ENCODE measurements at regions not wholly inside any gene's neighbourhood (a gene's known extent, or its start where the extent isn't known, plus 50 kb on each side); places are given as distances from the start of the nearest gene placed in this dataset.

DNA sequence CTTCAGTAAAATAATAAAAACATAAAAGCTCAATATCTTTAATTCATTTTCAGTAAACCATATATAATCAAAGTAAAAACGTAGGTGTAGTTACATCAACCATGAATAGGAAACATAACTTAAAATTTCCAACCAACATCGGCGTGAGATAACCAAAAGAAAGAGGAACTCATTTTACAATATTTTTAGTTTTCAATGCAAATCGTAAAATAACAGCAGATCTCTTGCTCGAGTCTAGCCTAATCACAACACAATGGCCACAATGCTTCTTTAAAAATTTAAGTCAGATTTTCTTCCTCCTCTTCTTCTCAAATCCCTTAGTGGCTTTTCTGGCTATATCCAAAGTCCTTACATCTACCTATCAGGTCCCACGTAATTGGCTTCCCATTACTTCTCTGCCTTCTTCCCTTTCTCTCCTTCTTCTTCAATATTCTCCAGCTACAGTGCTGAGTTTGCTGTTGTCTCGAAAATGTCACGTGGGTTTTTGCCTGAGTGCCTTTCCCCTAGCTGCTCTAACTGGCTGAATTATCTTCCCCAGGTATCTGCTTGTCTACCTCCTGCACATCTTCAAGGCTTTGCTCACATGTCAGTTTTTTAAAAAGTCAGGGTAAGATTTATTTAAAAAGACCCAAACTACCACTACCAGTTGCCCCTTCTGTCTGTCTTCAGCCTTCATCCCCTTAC, 90.9 kb upstream of the BANK1 start:
- Histone ChIP-seq H3K4me3 (ENCODE audit: low read depth in 1 of 2, low read length in 2 of 2) (no peak overlapping the region), H3K27ac (ENCODE audit: low read length) (no peak overlapping the region), H3K27me3 (ENCODE audit: insufficient read depth, low read length, poor library complexity) (no peaks in the 10 kb centered on the region), H3K4me2 (ENCODE audit: insufficient read depth, low read length) (no peak overlapping the region), H2AFZ (ENCODE audit: low read depth, low read length) (no peak overlapping the region), H3K9ac (ENCODE audit: low read depth, low read length) (no peak overlapping the region), H4K20me1 (ENCODE audit: insufficient read depth, low read length) (no peaks in the 10 kb centered on the region), H3K9me3 (ENCODE audit: insufficient read depth, low read length, severe bottlenecking) (no peaks in the 10 kb centered on the region), H3K4me1 (ENCODE audit: insufficient read depth, low read length) (no peaks in the 10 kb centered on the region), H3K79me2 (ENCODE audit: insufficient read depth, low read length) (no peaks in the 10 kb centered on the region), H3K36me3 (ENCODE audit: insufficient read depth, low read length) (no peaks in the 10 kb centered on the region)
- ATAC-seq (ENCODE audit: insufficient read depth, low read depth) (no peak), DNase-seq (no peak)
- TF ChIP-seq, protein P1, sequence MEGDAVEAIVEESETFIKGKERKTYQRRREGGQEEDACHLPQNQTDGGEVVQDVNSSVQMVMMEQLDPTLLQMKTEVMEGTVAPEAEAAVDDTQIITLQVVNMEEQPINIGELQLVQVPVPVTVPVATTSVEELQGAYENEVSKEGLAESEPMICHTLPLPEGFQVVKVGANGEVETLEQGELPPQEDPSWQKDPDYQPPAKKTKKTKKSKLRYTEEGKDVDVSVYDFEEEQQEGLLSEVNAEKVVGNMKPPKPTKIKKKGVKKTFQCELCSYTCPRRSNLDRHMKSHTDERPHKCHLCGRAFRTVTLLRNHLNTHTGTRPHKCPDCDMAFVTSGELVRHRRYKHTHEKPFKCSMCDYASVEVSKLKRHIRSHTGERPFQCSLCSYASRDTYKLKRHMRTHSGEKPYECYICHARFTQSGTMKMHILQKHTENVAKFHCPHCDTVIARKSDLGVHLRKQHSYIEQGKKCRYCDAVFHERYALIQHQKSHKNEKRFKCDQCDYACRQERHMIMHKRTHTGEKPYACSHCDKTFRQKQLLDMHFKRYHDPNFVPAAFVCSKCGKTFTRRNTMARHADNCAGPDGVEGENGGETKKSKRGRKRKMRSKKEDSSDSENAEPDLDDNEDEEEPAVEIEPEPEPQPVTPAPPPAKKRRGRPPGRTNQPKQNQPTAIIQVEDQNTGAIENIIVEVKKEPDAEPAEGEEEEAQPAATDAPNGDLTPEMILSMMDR (IDR thresholded peaks at IDR 0.05; ENCODE audit: borderline replicate concordance, extremely low read depth, low read length, poor library complexity, severe bottlenecking), result no peak
- no peak for TF ChIP-seq EZH2 (IDR thresholded peaks at IDR 0.05; ENCODE audit: borderline replicate concordance, low read depth, low read length, severe bottlenecking)

DNA sequence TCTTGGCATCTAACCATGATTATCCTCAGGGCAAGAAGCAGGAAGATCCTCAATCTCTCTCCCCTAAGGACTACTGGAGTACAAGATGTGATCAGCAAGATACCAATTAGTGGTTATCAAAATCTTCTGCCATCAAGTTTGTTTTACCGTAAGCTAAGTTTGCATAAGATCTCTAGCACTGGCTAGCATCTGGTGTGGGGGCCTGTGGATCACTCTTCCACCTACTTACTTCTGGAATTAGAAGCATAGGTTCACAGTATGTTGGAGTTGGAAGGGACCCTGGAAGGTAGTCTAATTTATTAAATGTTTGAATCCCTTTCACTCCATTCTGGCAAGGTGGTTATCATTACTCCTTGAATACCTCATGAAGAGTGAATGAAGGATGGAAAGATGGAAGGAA, 93.3 kb upstream of the BANK1 start:
- no peak overlapping the region for H3K4me2 ChIP-seq (ENCODE audit: insufficient read depth, low read length)
- ATAC-seq (ENCODE audit: insufficient read depth, low read depth) (no peak), DNase-seq (no peak)
- H3K27ac ChIP-seq (ENCODE audit: low read length), result no peak overlapping the region
- no peaks in the 10 kb centered on the region for H3K36me3 ChIP-seq (ENCODE audit: insufficient read depth, low read length)
- TF ChIP-seq EZH2 (IDR thresholded peaks at IDR 0.05; ENCODE audit: borderline replicate concordance, low read depth, low read length, severe bottlenecking), result no peak
- TF ChIP-seq, protein P1 (IDR thresholded peaks at IDR 0.05; ENCODE audit: borderline replicate concordance, extremely low read depth, low read length, poor library complexity, severe bottlenecking), result no peak
- no peaks in the 10 kb centered on the region for H4K20me1 ChIP-seq (ENCODE audit: insufficient read depth, low read length)
- no peaks in the 10 kb centered on the region for H3K79me2 ChIP-seq (ENCODE audit: insufficient read depth, low read length)
- no peak overlapping the region for H3K9ac ChIP-seq (ENCODE audit: low read depth, low read length)
- H3K9me3 ChIP-seq (ENCODE audit: insufficient read depth, low read length, severe bottlenecking), result no peaks in the 10 kb centered on the region
- H2AFZ ChIP-seq (ENCODE audit: low read depth, low read length), result no peak overlapping the region
- H3K4me3 ChIP-seq (ENCODE audit: low read depth in 1 of 2, low read length in 2 of 2), result no peak overlapping the region
- no peaks in the 10 kb centered on the region for H3K27me3 ChIP-seq (ENCODE audit: insufficient read depth, low read length, poor library complexity)
- H3K4me1 ChIP-seq (ENCODE audit: insufficient read depth, low read length), result no peaks in the 10 kb centered on the region

DNA sequence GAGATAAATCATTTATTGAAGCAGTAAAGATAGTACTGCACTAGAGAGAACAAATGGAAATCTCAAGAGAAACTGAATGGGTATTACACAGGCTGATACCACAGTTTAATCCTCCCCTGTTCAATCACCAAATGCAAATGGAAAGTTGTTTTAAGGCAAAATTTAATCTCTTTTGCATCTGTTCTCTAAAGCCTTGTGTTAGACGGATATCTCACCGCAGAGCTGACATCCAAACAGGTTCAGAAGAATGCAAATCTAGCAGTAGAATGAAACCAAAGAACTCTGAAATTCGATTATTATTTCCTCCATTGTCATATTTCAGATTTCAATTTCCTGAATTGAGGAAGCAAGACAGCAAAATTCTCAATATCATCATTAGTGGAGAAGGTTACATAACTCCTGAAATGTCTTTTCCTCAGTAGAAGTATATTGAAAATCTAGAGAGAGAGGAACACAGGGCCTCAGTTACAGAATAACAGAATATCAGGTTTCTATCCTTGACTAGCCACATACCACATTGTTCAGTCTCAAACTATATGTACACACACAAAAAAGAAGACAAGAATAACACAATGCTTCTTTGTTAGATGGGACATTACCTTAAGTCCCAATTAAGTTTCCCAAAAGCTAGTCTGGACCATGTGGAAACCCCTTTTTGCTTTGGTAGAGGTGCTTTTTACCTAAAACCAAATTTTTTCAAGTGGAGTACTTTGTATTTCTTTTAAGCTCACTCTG, 94.1 kb upstream of the BANK1 start:
- no peak for TF ChIP-seq EZH2 (IDR thresholded peaks at IDR 0.05; ENCODE audit: borderline replicate concordance, low read depth, low read length, severe bottlenecking)
- TF ChIP-seq, protein P1 (IDR thresholded peaks at IDR 0.05; ENCODE audit: borderline replicate concordance, extremely low read depth, low read length, poor library complexity, severe bottlenecking), result no peak
- Histone ChIP-seq H3K36me3 (ENCODE audit: insufficient read depth, low read length) (no peaks in the 10 kb centered on the region), H3K9me3 (ENCODE audit: insufficient read depth, low read length, severe bottlenecking) (no peaks in the 10 kb centered on the region), H3K4me1 (ENCODE audit: insufficient read depth, low read length) (no peaks in the 10 kb centered on the region), H3K27ac (ENCODE audit: low read length) (no peak overlapping the region), H2AFZ (ENCODE audit: low read depth, low read length) (no peak overlapping the region), H3K27me3 (ENCODE audit: insufficient read depth, low read length, poor library complexity) (no peaks in the 10 kb centered on the region), H3K79me2 (ENCODE audit: insufficient read depth, low read length) (no peaks in the 10 kb centered on the region), H4K20me1 (ENCODE audit: insufficient read depth, low read length) (no peaks in the 10 kb centered on the region), H3K9ac (ENCODE audit: low read depth, low read length) (no peak overlapping the region), H3K4me3 (ENCODE audit: low read depth in 1 of 2, low read length in 2 of 2) (no peak overlapping the region), H3K4me2 (ENCODE audit: insufficient read depth, low read length) (no peak overlapping the region)
- DNase-seq (no peak), ATAC-seq (ENCODE audit: insufficient read depth, low read depth) (no peak)
